Neural cell (in vitro differentiated cells): ENCODE measurements at regions not wholly inside any gene's neighbourhood (a gene's known extent, or its start where the extent isn't known, plus 50 kb on each side); places are given as distances from the start of the nearest gene placed in this dataset.
"Not testable (repeated sequence)": the region's sequence is repeated elsewhere in the genome, so short reads cannot be mapped to it uniquely, and the experiment has no call there.

Experiments used
- POLR2AphosphoS5 ChIP-seq: IDR thresholded peaks from 2 replicates; pipeline ENCODE4 v1.6.1; 2012
- TF ChIP-seq, protein P1 (sequence below): IDR thresholded peaks from 2 replicates; pipeline ENCODE4 v1.6.1; 2012; ENCODE audit warnings: borderline replicate concordance

GRCh38 chr2:87549561-87550202, 198.2 kb upstream of the PLGLB2 start:
- TF ChIP-seq, protein P1, sequence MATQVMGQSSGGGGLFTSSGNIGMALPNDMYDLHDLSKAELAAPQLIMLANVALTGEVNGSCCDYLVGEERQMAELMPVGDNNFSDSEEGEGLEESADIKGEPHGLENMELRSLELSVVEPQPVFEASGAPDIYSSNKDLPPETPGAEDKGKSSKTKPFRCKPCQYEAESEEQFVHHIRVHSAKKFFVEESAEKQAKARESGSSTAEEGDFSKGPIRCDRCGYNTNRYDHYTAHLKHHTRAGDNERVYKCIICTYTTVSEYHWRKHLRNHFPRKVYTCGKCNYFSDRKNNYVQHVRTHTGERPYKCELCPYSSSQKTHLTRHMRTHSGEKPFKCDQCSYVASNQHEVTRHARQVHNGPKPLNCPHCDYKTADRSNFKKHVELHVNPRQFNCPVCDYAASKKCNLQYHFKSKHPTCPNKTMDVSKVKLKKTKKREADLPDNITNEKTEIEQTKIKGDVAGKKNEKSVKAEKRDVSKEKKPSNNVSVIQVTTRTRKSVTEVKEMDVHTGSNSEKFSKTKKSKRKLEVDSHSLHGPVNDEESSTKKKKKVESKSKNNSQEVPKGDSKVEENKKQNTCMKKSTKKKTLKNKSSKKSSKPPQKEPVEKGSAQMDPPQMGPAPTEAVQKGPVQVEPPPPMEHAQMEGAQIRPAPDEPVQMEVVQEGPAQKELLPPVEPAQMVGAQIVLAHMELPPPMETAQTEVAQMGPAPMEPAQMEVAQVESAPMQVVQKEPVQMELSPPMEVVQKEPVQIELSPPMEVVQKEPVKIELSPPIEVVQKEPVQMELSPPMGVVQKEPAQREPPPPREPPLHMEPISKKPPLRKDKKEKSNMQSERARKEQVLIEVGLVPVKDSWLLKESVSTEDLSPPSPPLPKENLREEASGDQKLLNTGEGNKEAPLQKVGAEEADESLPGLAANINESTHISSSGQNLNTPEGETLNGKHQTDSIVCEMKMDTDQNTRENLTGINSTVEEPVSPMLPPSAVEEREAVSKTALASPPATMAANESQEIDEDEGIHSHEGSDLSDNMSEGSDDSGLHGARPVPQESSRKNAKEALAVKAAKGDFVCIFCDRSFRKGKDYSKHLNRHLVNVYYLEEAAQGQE, result not testable (repeated sequence)
- TF ChIP-seq POLR2AphosphoS5, result not testable (repeated sequence)
